Activated T-helper 1 cell treated with anti-CD3 and anti-CD28 coated beads, Interleukin-12 subunit alpha, Interleukin-12 subunit beta, Interleukin-2, Interleukin-4 antibody, amounts not matched to agents 30 ng/mL and 10 ng/mL and 1 ng/mL, durations not matched to agents 14 hours and 24 hours and 36 hours (primary cell): ENCODE measurements at regions not wholly inside any gene's neighbourhood (a gene's known extent, or its start where the extent isn't known, plus 50 kb on each side); places are given as distances from the start of the nearest gene placed in this dataset.
"Not testable (repeated sequence)": the region's sequence is repeated elsewhere in the genome, so short reads cannot be mapped to it uniquely, and the experiment has no call there.

ENCODE experiments used
- DNase-seq: peaks from one replicate; pipeline ENCODE4 v3.0.0; 2021; ENCODE audit warnings: low spot score
- H3K27ac Mint-ChIP-seq: one replicate; pipeline ENCODE4 v1.8.0; 2021; ENCODE audit warnings: mild to moderate bottlenecking, mixed read lengths
- H3K27me3 Mint-ChIP-seq: one replicate; pipeline ENCODE4 v1.8.0; 2022; ENCODE audit warnings: mild to moderate bottlenecking, moderate library complexity, mixed read lengths; ENCODE audit not compliant: insufficient read depth
- H3K36me3 Mint-ChIP-seq: one replicate; pipeline ENCODE4 v1.8.0; 2021; ENCODE audit warnings: low read depth, mixed read lengths
- H3K4me1 Mint-ChIP-seq: one replicate; pipeline ENCODE4 v1.8.0; 2021; ENCODE audit warnings: low read depth, mixed read lengths
- H3K4me3 Mint-ChIP-seq: one replicate; pipeline ENCODE4 v1.8.0; 2021; ENCODE audit warnings: mild to moderate bottlenecking, moderate library complexity, mixed read lengths
- H3K9me3 Mint-ChIP-seq: one replicate; pipeline ENCODE4 v1.8.0; 2021; ENCODE audit warnings: mixed read lengths
- intact Hi-C: fragments of 100-400 bp; cut with micrococcal nuclease; formaldehyde crosslinking; loops from one replicate; pipeline ENCODE4 v1.15.1; 2024

GRCh38 chrY:13869611-13870010 is 116.7 kb downstream of the VCY start:
- no peak for DNase-seq
- Mint-ChIP-seq H3K4me3 (no peak overlapping the region), H3K4me1 (no peaks in the 10 kb centered on the region), H3K27ac (no peak overlapping the region), H3K27me3 (no peaks in the 10 kb centered on the region), H3K9me3 (no peaks in the 10 kb centered on the region), H3K36me3 (no peaks in the 10 kb centered on the region)
- intact Hi-C loops: no loop called here

- H3K27me3 Mint-ChIP-seq: no peaks in the 10 kb centered on the region
- intact Hi-C loops: no loop called here
- H3K27ac Mint-ChIP-seq: no peak overlapping the region
- DNase-seq: no peak
- no peaks in the 10 kb centered on the region for H3K36me3 Mint-ChIP-seq
- H3K9me3 Mint-ChIP-seq: peaks cover 4% of the 10 kb centered on the region
- no peak overlapping the region for H3K4me3 Mint-ChIP-seq
- no peaks in the 10 kb centered on the region for H3K4me1 Mint-ChIP-seq
Measured at GRCh38 chrY:13871426-13871825, 114.8 kb downstream of the VCY start.

DNA sequence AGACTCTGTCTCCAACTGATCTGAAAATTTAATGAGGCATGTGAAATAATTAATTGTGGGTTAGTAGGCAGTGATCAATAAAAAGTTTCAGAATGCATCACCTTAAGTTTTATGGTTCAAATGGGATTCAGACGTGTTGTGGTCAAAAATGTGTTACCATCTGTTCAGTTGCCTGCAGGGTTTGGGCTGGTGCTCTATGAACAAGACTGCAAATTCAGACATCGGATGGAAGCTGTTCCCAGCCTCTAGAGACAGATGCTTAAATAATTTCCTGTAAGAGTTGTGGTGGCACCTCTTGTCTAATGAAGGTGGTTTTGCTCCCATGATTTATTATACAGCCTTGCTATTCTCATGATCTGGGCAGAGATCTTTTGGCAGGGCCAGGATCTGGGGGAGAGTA is 113.6 kb downstream of the VCY start:
- no peak overlapping the region for H3K4me3 Mint-ChIP-seq
- no peaks in the 10 kb centered on the region for H3K4me1 Mint-ChIP-seq
- H3K27ac Mint-ChIP-seq: no peak overlapping the region
- no peaks in the 10 kb centered on the region for H3K36me3 Mint-ChIP-seq
- no peaks in the 10 kb centered on the region for H3K27me3 Mint-ChIP-seq
- peaks cover 4% of the 10 kb centered on the region for H3K9me3 Mint-ChIP-seq
- no peak for DNase-seq
- intact Hi-C loops: no loop called here

DNA sequence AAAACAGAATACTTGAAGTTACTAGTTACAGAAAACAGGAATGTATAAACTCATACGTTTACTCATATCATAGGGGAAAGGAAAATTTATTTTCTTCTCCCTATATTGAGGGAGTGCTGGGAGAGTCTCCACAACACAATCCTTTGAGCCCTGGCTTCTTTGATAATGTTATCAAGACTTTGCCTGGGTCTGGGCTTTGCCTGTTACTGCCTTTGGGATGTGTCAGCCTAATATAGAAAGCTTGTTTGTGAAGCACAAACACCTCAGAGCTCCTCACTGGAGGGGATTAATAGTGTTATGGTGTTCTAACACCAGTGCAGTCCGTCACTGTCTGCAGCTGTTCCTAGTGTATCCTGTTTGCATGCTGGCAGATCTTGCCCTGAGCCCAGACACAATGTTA is 107.8 kb downstream of the VCY start:
- Mint-ChIP-seq H3K9me3 (peaks cover 4% of the 10 kb centered on the region), H3K36me3 (no peaks in the 10 kb centered on the region), H3K4me3 (no peak overlapping the region), H3K4me1 (no peaks in the 10 kb centered on the region), H3K27ac (no peak overlapping the region), H3K27me3 (no peaks in the 10 kb centered on the region)
- DNase-seq: no peak
- intact Hi-C loops: no loop called here

GRCh38 chrY:13881096-13881495 is 105.2 kb downstream of the VCY start:
- H3K4me3 Mint-ChIP-seq: no peak overlapping the region
- DNase-seq: no peak
- H3K27me3 Mint-ChIP-seq: no peaks in the 10 kb centered on the region
- no peaks in the 10 kb centered on the region for H3K9me3 Mint-ChIP-seq
- no peaks in the 10 kb centered on the region for H3K4me1 Mint-ChIP-seq
- no peaks in the 10 kb centered on the region for H3K36me3 Mint-ChIP-seq
- no peak overlapping the region for H3K27ac Mint-ChIP-seq
- intact Hi-C loops: no loop called here

- intact Hi-C loops: no loop called here
- no peaks in the 10 kb centered on the region for H3K4me1 Mint-ChIP-seq
- no peak for DNase-seq
- no peak overlapping the region for H3K27ac Mint-ChIP-seq
- H3K27me3 Mint-ChIP-seq: no peaks in the 10 kb centered on the region
- no peaks in the 10 kb centered on the region for H3K36me3 Mint-ChIP-seq
- H3K9me3 Mint-ChIP-seq: no peaks in the 10 kb centered on the region
- no peak overlapping the region for H3K4me3 Mint-ChIP-seq
Measured at GRCh38 chrY:13882829-13883228, 103.4 kb downstream of the VCY start.

- intact Hi-C loops, H3K4me1 Mint-ChIP-seq, H3K4me3 Mint-ChIP-seq, H3K27me3 Mint-ChIP-seq, DNase-seq, H3K9me3 Mint-ChIP-seq, H3K36me3 Mint-ChIP-seq, H3K27ac Mint-ChIP-seq: not testable (repeated sequence)
Measured at GRCh38 chrY:13894028-13894427, 92.2 kb downstream of the VCY start.

DNA sequence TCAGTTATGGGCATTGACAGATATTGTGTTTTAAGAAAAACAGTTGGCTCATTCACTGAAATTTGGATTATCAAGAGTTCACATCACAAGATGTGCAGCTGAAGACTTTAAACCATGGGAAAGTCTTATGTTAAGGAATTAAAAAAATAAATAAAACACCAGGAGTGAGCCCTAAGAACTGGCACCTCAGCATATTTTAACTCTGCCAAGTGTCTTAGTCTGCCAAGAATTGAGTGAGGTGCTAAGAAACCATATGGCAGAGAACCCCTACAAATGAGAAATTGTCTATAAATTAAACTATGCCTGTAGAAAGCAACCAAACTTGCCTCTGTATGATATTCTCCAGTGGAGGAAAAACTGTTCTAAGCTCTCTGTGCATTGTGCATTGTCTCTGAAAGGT is 78.5 kb downstream of the VCY start:
- H3K36me3 Mint-ChIP-seq: no peaks in the 10 kb centered on the region
- DNase-seq: no peak
- no peak overlapping the region for H3K27ac Mint-ChIP-seq
- peaks cover 4% of the 10 kb centered on the region for H3K9me3 Mint-ChIP-seq
- no peaks in the 10 kb centered on the region for H3K27me3 Mint-ChIP-seq
- intact Hi-C loops: no loop called here
- H3K4me3 Mint-ChIP-seq: no peak overlapping the region
- H3K4me1 Mint-ChIP-seq: no peaks in the 10 kb centered on the region

DNA sequence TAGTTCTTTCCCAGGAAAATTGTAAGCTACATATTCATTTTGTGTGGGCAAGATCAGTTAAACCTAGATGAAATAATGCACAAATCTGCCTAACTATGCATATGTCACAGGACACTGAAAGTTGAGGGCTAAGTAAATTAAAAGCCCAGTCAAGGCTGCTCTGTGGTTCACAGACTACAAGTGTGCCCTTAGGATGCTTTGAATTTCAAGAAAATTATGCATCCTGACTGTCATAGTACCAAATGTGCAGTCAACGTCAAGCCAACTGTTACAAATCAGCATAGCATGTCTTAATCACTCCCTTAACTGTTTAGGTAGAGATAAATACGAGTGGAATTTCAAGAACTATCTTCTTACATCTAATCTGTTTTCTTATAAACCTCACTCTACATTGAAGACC is 55.8 kb downstream of the VCY start:
- intact Hi-C loops, H3K27me3 Mint-ChIP-seq, H3K27ac Mint-ChIP-seq, H3K36me3 Mint-ChIP-seq, H3K4me3 Mint-ChIP-seq, DNase-seq, H3K9me3 Mint-ChIP-seq, H3K4me1 Mint-ChIP-seq: not testable (repeated sequence)
